ENCODE measurements at regions not wholly inside any gene's neighbourhood (a gene's known extent, or its start where the extent isn't known, plus 50 kb on each side); places are given as distances from the start of the nearest gene placed in this dataset.

DNA sequence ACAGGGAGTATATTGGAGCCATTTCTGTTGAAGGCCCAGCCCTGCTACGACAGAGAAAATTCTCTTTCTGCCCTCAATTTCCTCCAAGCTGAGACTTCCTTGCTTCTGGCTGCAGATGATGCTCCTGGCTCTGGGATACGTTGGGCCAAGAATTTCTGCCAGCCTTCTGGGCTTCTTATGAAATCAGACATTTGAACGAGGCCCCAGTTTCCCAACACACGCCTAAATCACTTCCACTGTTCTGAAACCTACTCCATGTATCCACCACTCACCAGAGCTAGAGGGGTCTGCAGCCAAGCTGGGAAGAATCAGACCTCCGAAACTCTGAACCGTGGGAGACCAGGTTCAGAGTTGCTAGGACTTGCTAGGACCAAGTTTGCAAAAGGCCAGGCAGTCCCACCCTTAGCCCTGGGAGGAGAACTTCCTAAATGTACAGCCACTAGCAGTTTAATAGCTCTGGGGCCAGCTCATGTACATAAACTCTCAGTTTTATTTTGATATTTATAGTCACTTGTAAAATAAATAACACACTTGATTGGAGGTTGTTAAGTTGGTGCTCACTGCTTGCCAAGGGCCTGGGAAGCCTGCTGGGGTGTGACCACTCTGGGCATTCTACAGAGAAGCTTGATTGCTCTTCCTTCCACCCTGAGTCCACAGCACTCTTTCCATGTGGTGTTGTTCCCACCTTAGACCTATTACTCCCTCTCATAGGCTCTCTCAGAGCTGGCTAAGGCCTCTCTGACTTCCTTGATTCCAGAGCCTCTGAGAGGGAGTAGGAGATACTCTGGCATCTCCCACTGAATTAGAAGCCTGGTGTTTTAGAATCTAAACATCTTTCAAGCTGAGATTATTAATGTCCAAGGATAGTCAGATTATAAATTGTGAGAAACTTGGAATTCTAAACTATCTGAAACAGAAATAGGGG lies 83.4 kb upstream of the TRABD2B start:
- Histone ChIP-seq H2AFZ (no peak overlapping the region), H3K27ac (no peak overlapping the region), H3K27me3 (ENCODE audit: control insufficient read depth, insufficient read depth, low read length) (no peaks in the 10 kb centered on the region), H3K9ac (no peak overlapping the region), H3K36me3 (ENCODE audit: control insufficient read depth, insufficient read depth, low read length) (no peaks in the 10 kb centered on the region), H3K4me3 (ENCODE audit: low read depth, low read length) (no peak overlapping the region), H3K4me1 (no peaks in the 10 kb centered on the region), H3K79me2 (no peaks in the 10 kb centered on the region), H3K4me2 (ENCODE audit: low read length) (no peak overlapping the region), H3K9me3 (ENCODE audit: control insufficient read depth, low read length) (no peaks in the 10 kb centered on the region)
- TF ChIP-seq, protein P1, sequence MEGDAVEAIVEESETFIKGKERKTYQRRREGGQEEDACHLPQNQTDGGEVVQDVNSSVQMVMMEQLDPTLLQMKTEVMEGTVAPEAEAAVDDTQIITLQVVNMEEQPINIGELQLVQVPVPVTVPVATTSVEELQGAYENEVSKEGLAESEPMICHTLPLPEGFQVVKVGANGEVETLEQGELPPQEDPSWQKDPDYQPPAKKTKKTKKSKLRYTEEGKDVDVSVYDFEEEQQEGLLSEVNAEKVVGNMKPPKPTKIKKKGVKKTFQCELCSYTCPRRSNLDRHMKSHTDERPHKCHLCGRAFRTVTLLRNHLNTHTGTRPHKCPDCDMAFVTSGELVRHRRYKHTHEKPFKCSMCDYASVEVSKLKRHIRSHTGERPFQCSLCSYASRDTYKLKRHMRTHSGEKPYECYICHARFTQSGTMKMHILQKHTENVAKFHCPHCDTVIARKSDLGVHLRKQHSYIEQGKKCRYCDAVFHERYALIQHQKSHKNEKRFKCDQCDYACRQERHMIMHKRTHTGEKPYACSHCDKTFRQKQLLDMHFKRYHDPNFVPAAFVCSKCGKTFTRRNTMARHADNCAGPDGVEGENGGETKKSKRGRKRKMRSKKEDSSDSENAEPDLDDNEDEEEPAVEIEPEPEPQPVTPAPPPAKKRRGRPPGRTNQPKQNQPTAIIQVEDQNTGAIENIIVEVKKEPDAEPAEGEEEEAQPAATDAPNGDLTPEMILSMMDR (IDR thresholded peaks at IDR 0.05), result no peak

DNA sequence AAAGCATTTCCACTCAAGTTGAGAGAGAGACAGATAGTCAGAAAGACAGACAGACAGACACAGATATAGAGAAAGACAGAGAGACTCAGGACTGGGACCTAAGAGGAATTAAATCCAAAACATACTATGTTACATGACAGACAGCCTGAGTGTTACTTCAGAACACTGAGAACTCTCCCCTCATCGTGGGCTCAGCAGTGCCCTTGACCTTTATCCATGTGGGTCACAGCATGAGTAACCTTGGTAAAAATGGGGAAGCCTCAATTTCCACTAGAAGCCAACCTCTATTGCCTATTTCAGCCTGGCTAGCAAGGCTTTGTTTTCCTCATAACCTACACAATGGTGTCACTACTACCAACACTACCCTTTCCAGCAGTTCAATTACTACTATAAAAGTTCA lies 81.9 kb upstream of the TRABD2B start:
- TF ChIP-seq, protein P1 (IDR thresholded peaks at IDR 0.05), result no peak
- Histone ChIP-seq H3K27ac (no peak overlapping the region), H2AFZ (no peak overlapping the region), H3K9ac (no peak overlapping the region), H3K9me3 (ENCODE audit: control insufficient read depth, low read length) (no peaks in the 10 kb centered on the region), H3K79me2 (no peaks in the 10 kb centered on the region), H3K36me3 (ENCODE audit: control insufficient read depth, insufficient read depth, low read length) (no peaks in the 10 kb centered on the region), H3K4me3 (ENCODE audit: low read depth, low read length) (no peak overlapping the region), H3K4me1 (no peaks in the 10 kb centered on the region), H3K4me2 (ENCODE audit: low read length) (no peak overlapping the region), H3K27me3 (ENCODE audit: control insufficient read depth, insufficient read depth, low read length) (no peaks in the 10 kb centered on the region)

DNA sequence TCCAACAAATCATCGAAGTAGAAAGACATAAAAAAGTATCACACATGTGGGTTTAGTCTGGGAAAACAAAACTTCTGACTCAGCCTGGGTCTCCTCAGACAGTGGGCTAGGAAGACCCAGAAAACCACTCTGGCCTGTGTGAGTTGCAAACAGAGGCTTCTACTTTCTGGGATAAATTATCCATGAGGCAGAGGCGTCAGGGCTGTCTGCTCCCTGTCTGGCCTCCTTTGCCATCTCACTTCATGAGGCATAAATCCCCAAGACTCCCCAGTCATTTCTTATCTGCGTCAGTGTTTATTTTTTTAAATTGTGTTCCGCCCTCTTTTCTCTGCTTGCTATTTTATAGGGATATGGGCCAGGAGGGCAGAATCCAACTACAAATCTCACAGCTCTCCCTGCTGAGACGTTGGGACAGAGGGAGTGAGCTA lies 80.6 kb upstream of the TRABD2B start:
- TF ChIP-seq, protein P1 (IDR thresholded peaks at IDR 0.05), result no peak
- Histone ChIP-seq H3K79me2 (no peaks in the 10 kb centered on the region), H3K9ac (no peak overlapping the region), H3K27ac (no peak overlapping the region), H3K36me3 (ENCODE audit: control insufficient read depth, insufficient read depth, low read length) (no peaks in the 10 kb centered on the region), H2AFZ (no peak overlapping the region), H3K4me2 (ENCODE audit: low read length) (no peak overlapping the region), H3K4me1 (no peaks in the 10 kb centered on the region), H3K9me3 (ENCODE audit: control insufficient read depth, low read length) (no peaks in the 10 kb centered on the region), H3K27me3 (ENCODE audit: control insufficient read depth, insufficient read depth, low read length) (no peaks in the 10 kb centered on the region), H3K4me3 (ENCODE audit: low read depth, low read length) (no peak overlapping the region)

DNA sequence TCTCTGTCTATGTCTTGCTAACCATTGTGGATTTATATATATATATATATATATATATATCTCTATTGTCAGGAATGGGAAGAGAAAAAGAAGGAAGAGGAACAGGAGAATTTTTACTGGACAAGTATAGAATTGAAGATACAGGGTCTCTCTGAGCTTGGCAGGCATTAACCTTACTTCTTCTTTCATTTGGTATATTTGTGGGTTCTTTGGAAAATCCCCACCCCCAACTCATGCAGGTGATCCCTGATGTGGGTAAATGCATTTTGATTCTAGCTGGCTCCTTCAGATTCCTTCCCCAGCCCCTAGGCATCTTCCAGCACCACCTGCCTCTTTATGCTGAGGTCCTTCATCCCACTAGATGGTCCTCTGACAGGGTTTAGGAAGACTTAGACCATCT lies 78.8 kb upstream of the TRABD2B start:
- TF ChIP-seq, protein P1 (IDR thresholded peaks at IDR 0.05), result no peak

More for the DNA sequence above, 78.8 kb upstream of the TRABD2B start:
- H3K4me1 ChIP-seq, result no peaks in the 10 kb centered on the region
- H3K9me3 ChIP-seq (ENCODE audit: control insufficient read depth, low read length), result no peaks in the 10 kb centered on the region
- no peak overlapping the region for H3K9ac ChIP-seq
- H3K27ac ChIP-seq, result no peak overlapping the region
- H3K36me3 ChIP-seq (ENCODE audit: control insufficient read depth, insufficient read depth, low read length), result no peaks in the 10 kb centered on the region
- no peak overlapping the region for H3K4me3 ChIP-seq (ENCODE audit: low read depth, low read length)
- no peak overlapping the region for H3K4me2 ChIP-seq (ENCODE audit: low read length)
- no peaks in the 10 kb centered on the region for H3K79me2 ChIP-seq
- no peaks in the 10 kb centered on the region for H3K27me3 ChIP-seq (ENCODE audit: control insufficient read depth, insufficient read depth, low read length)
- no peak overlapping the region for H2AFZ ChIP-seq
